ENCODE measurements at regions not wholly inside any gene's neighbourhood (a gene's known extent, or its start where the extent isn't known, plus 50 kb on each side); places are given as distances from the start of the nearest gene placed in this dataset.

GRCh38 chr1:198096390-198096789 is 60.4 kb upstream of the NEK7 start:
- no peak for TF ChIP-seq CTCF (IDR thresholded peaks at IDR 0.05)

- no peak for TF ChIP-seq CTCF (IDR thresholded peaks at IDR 0.05)
Observed at GRCh38 chr1:198099755-198100154, 57.0 kb upstream of the NEK7 start.

- no peak for TF ChIP-seq CTCF (IDR thresholded peaks at IDR 0.05)
Observed at GRCh38 chr1:198101716-198102453, 54.9 kb upstream of the NEK7 start.

GRCh38 chr1:198102454-198102827 is 54.4 kb upstream of the NEK7 start:
- no peak for TF ChIP-seq CTCF (IDR thresholded peaks at IDR 0.05)

GRCh38 chr1:198105185-198105584 is 51.6 kb upstream of the NEK7 start:
- no peak for TF ChIP-seq CTCF (IDR thresholded peaks at IDR 0.05)

- no peak for TF ChIP-seq CTCF (IDR thresholded peaks at IDR 0.05)
Observed at GRCh38 chr1:198106011-198106410, 50.8 kb upstream of the NEK7 start.

All from LNCAP (cell line).